NOMO-1 treated with DMSO at 0.1 percent for 48 hours (cell line): ENCODE measurements at regions not wholly inside any gene's neighbourhood (a gene's known extent, or its start where the extent isn't known, plus 50 kb on each side); places are given as distances from the start of the nearest gene placed in this dataset.
"Not testable (repeated sequence)": the region's sequence is repeated elsewhere in the genome, so short reads cannot be mapped to it uniquely, and the experiment has no call there.

Experiments used
- DNase-seq: peaks from one replicate; lab custom pipeline; 2025; ENCODE audit not compliant: unreplicated experiment; lab: John Stamatoyannopoulos, UW

DNA sequence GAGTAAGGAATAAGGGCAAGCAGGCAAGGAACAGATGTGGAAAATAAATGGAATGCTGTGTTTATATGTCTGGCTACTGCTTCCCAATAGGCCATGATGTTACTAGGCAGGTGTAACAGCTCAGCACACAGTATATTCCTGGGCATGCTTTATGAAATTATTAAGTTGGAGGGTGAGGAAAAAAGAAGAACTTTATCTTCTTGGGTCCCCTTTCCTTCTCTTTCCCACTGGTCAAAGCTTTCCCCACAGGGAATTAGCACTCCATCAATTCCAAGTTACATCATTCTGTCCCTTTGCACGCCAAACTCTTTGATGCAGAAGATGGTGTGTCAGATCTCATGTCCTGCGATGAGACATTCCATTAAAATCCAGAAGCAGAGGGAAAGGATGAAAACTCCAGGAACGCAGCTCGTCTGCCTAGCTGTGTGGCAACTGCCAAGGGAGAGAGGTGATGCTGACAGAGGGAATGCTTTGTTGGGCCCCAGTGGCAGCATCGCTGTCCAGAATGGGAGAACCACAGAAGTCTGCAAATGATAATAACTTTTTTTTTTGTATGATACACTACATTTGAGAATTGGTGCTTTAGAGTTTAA is 447.3 kb upstream of the ARRDC3 start:
- DNase-seq = no peak

DNA sequence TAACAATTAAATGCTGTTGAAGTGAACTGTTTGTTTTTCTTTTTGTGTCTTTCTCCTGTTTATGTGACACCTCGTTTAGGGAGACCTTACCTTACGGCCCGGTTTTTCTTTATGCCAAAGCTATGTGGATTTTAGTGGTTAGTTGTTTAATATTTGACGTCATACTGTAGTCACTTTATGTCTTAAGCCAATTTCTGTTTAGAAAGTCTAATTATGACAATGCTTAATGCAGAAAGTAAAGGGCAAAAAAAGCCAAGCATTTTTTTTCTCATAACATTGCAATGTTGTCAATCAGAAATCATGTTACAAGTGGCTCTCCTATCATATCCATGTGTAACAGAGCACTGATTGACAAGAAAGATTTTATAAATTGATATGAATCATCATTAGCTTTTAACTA is 442.5 kb upstream of the ARRDC3 start:
- DNase-seq = no peak

DNA sequence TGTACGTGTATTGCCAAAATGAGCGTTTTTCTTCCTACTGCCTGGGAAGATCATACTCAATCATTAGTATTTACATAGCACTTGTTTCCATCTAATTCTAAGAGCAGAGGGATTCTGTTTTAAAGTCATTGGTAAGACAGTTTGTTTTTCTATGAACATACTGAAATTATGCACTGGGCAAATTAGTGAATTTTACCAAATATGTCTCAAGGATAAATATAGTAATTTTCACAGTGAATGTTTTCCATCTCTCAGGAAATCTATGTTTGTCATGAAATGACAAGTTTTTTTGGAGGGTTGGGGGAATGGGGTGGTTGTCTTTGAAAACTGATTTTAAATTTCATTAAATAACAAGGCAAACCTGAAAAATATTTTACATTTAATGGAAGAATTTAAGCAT is 441.3 kb upstream of the ARRDC3 start:
- DNase-seq = no peak

DNA sequence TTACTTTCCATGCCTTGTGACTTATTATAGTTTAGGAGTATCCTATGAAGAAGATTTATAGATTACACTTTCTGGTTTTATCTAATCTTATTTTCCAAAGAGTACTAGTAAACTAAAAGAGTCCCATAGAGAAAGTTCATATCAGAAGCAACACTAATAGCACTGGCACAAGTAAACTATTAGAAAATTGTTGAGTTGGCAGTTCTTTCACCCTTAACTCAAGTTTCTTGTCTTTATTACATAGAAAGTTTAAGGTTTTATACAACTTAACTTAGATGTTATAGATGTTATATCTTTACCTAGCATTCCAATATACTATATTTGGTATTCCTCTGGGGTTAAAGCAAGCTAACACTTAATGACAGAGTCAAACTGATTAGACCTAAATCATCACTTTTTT is 437.8 kb upstream of the ARRDC3 start:
- no peak for DNase-seq

DNA sequence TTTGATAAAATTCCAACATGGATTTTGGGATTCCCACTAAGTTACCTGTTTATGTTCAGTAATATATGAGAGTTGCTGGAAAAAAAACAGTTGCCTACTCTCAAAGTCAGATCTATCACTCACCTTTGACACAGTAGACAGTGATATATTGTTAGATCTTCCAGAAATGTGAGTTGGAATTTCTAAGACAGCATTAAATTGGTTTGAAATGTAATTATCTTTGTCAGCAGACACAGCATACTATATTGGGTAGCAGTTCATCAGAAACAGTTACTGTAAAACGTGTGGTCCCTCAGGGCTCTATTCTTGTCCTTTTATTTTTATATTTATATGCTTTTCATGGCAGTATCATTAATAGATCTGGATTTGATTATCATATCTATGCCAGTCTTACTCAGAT is 433.6 kb upstream of the ARRDC3 start:
- no peak for DNase-seq

DNA sequence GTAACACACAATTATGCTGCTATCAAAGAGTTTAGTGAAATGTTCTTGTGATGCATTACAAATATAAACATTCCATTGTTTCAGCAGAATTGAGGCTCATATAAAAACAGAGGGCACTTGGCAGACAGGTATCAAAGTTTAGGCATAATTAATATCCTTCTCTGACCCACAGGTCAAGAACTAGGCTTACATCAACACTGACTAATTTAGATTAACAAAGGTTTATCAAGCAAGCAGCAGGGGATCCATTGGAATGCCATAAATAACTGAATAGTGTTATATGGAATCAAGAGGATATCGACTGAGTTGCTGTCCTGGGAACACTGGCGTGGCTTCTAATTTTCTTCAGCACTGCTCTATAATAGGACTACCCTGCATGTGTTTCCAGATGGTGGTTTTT is 414.5 kb upstream of the ARRDC3 start:
- no peak for DNase-seq

DNA sequence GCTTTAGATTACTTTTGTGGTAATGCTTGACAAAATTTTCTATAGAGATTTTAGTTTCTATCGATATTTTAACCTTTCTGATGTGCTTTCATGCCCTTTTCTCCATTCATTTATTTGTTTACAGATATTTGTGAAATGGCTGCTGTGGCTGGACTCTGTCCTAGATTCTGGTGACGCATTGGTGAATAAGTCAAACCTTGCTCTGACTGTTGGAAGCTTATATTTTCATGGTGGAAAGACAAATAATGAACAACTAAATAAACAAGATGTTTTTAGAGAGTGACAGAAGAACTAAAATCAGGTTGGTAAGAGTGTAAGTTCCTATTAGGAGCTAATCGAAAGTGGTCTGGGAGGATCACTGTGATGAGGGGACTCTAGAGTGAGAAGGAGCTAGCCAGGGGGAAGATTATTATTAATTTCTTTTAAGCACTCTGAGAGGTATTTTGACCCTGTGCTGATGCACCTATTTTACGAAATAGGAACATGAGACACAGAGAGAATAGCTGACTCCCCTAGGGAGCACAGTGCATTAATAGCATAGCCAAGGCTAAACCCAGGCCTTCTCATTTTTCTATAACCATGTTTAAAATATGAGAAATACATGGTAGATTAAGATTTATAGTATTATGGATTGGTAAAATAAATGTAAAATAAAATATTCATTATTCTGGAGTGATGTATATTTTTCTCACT is 411.9 kb upstream of the ARRDC3 start:
- no peak for DNase-seq

DNA sequence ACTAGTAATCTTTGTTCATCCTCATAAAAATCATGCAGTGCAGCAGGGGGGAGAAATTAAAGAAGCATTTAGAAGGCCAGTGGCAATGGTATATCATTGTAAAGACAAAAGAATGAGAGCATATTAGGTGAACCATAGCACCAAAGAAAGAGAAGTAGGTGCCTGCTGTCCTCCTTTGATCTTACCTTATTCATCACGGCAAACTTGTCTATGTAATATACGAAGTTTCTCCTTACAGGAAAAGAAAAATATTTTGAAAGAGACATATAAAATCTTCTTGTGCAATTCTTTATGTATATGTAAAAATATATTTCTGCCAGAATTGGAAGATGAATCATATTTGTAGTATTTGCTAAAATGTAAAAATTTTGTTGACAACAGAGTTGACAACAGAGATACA is 411.3 kb upstream of the ARRDC3 start:
- no peak for DNase-seq

DNA sequence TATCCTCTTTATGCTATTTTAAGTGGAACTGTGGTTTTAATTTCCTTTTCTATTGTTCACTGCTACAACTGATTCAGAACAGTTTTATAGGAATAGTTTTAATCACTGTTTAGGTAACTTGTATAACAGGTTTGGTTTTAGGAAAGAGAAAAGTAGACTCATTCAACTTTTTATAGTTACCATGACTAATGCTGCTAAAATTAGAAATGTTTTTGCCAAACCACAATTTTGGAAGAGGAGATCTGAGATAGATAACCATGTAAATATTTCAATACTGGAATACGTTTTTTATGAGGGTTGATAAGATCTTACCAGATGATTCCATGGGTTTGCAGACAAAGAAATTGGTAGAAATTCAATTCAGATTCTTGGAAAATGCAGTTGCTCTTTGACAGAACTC is 404.6 kb upstream of the ARRDC3 start:
- DNase-seq = no peak

DNA sequence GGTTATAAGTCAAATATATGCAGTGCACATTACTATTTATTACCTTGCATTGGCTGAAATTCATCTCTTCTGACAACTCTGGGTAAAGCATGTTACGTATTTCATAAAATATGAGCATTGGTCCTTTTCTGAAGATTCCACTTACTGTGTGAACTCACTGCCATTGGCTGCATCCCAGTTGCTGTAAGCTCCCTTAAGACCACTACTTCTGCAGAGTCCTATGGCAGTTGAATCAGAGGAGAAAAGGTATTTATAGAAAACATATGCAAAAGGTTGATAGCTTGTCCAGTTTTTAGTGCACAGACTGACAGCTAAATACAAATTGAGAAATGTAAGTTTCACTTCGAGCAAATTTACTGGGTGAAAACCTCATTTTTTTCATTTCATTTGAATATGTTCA is 394.6 kb upstream of the ARRDC3 start:
- DNase-seq = no peak

DNA sequence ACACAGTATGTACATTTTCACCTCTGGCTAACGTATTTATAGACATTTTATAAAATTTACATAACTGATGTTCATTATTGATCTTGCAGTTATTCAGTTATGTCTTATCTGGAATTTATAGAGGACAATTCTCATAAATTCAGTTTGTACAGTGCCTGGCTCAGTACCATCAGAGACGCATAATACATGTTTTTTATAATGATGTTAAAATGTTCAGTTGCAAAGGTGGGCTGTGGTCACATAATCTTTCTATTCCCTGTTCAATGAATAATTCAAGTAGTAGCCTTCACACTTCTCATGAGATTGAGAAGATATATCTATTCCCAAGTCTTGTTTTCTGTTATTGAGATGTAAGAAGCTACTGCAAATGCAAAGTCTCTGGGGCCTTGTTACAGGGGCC is 393.1 kb upstream of the ARRDC3 start:
- no peak for DNase-seq

DNA sequence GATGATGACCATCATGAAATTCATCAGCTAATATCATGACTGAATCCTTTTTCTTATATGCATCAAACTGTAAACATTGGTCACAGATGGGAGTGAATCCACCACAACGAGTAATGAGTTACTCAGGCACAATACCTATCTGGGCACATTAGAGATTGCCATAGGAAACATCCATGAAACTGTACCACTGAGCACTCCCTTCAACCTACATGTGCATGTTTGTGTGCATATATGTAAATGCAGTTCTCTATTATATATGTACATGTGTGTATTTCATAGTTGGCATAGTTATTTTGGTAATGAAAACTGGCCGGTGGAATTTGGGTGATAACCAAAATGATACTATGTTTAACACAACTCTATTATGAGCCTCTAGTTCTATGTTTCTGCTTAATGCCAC is 387.3 kb upstream of the ARRDC3 start:
- DNase-seq = no peak

DNA sequence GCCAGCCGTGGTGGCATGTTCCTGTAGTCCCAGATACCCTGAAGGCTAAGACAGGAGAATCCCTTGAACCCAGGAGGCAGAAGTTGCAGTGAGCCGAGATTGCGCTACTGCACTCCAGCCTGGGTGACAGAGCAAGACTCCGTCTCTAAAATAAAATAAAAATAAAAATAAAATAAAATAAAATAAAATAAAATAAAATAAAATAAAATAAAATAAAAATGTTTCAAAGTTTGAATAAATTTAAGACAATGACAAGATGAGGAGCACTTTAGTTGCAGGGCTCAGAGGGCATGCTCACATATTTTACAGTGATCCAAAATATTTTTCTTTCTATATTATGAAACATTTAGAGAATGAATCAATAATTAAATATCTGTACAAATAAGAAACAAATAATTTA is 374.3 kb upstream of the ARRDC3 start:
- DNase-seq = not testable (repeated sequence)

DNA sequence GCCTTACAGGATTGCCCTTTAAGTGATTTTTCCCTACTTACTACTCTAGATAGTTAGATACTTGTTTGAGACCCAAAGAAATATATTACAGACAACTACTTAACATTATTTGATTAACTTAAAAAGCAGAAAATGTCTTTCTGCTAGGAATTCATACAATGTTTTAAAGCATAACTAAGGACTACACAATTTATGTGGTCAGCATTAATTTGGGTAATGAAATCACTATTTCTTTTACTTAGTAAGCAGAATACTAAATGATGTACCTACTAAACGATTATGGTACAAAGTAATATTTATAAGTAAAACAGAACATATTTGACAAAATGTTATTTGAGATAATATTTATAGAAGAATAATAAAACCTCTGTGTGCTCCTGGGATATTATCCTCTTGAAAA is 371.9 kb upstream of the ARRDC3 start:
- DNase-seq = no peak

DNA sequence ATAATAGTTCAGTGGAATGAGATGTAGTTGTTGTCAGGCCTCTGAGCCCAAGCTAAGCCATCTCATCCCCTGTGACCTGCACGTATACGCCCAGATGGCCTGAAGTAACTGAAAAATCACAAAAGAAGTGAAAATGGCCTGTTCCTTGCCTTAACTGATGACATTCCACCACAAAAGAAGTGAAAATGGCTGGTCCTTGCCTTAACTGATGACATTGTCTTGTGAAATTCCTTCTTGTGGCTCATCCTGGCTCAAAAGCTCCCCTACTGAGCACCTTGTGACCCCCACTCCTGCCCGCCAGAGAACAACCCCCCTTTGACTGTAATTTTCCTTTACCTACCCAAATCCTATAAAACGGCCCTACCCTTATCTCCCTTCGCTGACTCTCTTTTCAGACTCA is 361.4 kb upstream of the ARRDC3 start:
- not testable (repeated sequence) for DNase-seq

DNA sequence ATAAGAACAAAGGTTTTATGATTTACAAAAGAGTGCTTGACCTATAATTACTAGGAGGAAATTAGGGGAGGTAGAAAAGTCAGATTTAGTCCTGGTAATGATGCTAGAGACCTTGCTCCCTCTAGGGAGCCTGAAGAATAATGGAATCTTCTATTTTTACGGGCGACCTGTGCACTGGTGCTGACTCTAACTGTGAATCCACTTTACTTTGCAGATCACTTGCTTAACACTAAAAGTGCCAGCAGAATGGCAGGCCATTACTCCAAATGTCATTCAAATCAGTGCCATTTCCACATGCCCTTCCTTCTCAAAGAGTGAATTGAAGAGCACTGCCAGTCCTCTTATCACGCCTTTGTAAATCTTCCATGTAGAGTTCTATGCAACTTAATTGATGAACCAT is 359.4 kb upstream of the ARRDC3 start:
- no peak for DNase-seq

DNA sequence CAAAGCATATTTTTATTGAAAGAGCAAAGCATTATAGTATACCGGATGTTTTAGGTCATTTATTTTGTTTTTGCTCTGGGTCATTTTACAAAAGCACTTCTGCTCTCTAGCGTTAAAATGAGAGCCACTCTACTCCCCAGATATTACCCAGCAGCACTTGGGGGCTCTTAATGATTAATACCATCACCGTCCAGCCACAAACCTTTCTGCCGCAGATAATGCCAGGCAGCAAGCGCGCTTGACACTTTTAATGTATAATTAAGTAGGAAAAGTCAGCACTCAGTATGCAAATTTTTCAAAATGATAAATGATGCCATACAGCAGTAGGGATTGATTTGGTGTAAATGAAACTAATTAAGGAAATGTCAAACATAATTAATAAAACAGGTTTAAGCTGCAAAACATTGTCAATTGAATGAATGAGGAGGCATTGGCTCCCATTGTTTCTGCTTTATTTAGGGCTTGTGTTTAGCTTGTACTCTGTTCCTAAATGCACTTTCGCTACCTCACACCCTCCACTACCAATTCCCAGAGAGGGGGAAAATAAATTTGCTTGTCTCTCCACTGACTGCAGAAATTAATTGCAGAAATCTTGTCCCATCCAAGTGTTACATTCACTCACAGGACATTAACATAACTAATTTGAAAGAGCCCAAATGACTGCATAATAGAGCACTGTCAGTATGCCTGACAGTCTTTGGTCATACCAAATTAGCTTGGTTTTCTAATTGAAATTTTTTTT is 358.8 kb upstream of the ARRDC3 start:
- no peak for DNase-seq

DNA sequence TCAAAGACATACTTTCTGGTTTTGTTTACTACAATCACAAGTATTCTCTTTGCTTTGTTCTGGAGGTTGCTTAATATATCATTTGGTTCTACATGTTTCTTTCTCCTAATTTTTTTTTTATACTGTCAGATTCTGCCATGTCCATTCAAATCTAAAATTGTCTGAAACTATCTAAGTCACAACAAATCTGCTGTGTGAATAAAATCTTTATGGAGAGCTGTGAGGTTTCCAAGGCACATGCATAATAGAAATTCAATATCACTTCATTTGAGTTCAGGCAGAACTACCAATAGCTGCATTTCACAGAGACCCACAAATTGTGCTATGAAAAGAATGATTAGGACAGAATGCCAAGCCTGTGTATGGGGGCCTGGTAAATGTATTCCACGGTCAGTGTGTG is 346.9 kb upstream of the ARRDC3 start:
- DNase-seq = no peak

DNA sequence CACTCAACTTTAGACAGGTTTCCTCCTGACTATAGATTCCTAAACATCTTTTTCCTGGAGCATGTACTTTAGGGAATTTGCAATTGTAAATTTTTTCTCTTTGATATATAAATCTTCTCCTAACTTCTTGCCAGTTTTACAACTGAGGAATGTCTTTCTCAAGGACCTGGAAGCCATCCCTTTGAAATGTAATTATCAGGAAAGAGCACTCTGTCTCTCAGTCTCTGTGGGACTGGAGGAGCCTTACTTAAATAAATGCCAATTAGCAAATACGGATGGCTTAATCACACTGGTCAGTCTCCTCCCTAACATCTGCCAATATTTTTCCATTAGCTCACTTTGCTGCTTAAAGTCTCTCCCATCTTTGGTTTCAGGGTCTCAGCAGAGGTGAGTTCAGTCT is 344.3 kb upstream of the ARRDC3 start:
- DNase-seq = no peak

DNA sequence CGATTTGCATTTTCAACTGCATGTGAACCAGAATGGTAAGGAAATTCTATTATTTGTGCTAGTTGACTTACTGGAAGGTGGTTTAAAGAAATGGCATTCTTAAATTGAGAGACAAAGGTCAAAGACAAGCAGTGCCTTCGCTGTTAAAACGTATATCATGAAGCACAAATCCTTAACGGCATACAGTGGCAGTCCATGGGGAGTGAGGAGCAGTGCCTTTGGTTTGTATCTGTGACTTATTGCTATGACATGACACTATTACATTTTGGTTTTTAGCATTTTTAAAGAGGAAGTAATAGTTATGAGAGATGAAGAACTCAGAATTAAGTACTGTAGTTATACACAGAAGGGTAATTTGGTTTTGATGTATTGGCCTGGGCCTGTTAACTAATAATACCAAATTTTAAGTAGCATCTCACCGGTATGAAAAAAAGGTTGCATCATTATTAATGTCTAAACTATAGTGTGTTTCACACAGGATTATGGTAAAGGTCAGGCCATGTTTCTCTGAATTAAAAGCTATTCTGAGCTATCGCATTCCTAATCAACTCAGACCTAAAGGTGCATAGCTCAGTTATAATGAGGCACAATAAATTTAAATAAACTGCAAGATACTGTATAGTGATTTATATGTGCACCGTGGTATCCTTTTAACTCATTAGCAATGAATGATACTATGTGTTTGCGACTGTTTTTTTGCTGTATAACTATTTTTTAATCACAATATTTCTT is 339.8 kb upstream of the ARRDC3 start:
- no peak for DNase-seq

DNA sequence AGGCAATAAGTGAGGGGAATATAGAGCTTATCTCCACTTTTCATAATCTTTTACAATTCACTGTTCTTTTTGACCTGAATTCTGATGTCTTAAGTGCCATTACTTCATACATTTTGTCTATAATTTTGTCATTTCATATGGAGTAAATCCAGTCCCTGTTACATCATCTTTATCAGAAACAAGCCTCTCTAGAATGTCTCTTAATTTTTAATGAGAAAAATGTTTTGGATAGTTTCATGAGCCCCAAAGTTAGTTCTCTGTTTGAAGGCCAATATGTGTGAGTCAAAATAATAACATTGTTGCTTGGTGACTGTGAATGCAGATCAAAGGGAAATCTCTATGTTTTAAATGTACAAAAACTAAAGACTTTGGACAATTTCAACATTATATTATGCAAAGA is 329.6 kb upstream of the ARRDC3 start:
- no peak for DNase-seq

DNA sequence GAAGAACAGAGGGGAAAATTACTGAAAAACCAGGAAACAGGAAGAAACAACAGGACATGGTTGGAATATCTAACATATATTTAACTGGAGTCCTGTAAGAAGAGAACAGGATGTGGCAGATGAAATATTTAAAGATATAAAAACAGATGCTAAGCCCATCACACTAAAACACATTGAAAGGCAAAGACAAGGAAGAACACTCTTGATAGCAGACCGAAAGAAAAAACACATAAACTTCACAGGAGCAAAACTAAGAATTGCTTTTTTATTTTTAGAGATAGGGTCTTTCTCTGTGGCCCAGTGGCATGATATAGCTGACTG is 324.4 kb upstream of the ARRDC3 start:
- DNase-seq = no peak
